NCI-H748 (cell line): ENCODE measurements at regions not wholly inside any gene's neighbourhood (a gene's known extent, or its start where the extent isn't known, plus 50 kb on each side); places are given as distances from the start of the nearest gene placed in this dataset.
"Not testable (repeated sequence)": the region's sequence is repeated elsewhere in the genome, so short reads cannot be mapped to it uniquely, and the experiment has no call there.

Source experiments
- DNase-seq: peaks from one replicate; lab custom pipeline; 2025; ENCODE audit not compliant: unreplicated experiment; lab: John Stamatoyannopoulos, UW

DNA sequence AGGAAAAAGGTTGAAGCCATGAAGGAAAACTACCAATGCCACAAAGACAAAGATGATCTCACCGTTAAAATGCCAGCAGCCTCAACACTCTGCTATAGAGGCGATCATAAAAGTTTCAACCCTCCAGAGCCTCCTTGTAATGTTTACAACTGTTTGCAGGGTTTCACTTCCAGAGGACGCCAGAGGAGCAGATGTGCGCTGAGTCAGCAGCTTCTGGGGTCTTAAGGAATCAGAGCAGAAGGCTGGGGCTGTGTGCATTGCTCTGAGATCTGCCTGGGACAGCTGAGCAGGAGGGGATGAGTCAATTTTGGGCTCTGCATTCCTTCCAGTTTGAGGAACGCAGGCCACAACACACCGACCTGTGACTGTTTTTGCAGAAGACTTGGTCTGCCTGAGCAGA lies 98.3 kb downstream of the TMEM130 start:
- DNase-seq: no peak

DNA sequence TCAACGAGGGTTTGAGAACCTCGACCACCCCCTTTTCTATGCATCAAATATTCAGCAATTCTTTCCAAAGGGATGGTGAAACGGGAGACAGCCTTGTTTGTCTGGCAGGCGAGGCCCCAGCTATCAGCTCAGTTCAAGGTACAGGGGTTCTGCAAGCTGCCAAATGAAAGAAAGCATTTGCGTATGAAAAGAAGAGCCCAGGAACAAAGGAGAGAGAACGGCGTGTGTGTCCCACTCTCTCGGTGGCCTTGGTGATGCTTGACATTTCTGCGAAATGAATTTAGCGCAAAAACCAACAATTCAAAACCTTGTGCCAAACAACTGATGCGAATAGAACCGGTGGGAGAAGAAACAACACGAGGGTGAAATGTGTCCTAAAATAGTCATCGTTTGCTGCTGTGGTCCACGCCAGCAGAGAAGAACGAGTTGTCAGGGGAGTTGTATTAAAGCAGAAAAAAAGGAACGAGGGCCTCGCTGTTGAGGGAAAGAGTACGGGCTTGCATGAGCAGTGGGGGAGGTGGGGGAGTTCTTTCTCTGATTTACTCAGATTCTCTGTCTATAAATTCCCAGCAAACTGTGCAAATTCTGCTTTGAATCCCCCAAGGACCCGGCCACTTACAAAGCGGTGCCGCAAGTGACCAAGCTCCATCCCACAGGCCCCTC lies 97.7 kb downstream of the TMEM130 start:
- peak; percentile 11 for DNase-seq

GRCh38 chr7:98774884-98775283 lies 94.9 kb downstream of the TMEM130 start:
- DNase-seq: no peak

- no peak for DNase-seq
Observed at GRCh38 chr7:98777051-98777450, 92.8 kb downstream of the TMEM130 start.

DNA sequence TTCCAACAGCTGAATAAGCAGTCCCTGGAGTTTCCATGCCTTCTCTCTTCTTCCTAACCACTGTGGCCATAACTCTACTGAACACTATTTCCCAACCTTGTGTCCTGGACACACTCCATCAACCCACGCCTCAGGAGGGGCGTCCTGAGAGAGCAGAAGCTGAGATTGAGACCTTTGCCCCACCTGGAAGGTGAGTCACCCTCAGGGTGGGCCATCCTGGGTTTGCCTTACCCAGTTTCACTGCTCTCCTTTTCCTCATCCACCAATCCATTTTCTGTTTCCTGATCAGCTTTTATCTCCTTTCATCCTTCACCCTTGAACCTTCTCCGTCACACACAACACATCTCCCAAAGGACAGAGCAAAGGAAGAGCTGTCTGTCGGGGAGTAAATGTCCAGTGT lies 91.4 kb downstream of the TMEM130 start:
- DNase-seq: no peak

- no peak for DNase-seq
Observed at GRCh38 chr7:98779800-98780587, 89.8 kb downstream of the TMEM130 start.

DNA sequence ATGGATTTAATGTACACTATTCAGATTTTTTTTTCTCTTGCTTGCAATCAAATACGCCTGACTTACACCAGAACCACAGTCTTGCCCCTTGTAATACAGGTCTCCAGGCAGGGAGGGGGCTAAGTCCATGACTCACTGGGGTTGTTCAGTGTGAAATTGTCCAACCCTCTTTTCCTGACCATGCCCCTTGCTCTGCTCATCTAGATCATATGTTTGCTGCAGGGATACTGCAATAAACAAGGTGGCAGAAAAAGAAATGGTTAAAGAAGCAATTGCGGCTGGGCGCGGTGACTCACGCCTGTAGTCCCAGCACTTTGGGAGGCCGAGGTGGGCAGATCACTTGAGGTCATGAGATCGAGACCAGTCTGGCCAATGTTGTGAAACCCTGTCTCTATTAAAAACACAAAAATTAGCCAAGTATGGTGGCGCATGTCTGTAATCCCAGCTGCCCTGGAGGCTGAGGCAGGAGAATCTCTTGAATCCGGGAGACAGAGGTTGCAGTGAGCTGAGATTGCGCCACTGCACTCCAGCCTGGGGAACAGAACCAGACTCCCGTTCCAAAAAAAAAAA lies 85.5 kb downstream of the TMEM130 start:
- no peak for DNase-seq

GRCh38 chr7:98785929-98786571 lies 83.8 kb downstream of the TMEM130 start:
- DNase-seq: no peak

DNA sequence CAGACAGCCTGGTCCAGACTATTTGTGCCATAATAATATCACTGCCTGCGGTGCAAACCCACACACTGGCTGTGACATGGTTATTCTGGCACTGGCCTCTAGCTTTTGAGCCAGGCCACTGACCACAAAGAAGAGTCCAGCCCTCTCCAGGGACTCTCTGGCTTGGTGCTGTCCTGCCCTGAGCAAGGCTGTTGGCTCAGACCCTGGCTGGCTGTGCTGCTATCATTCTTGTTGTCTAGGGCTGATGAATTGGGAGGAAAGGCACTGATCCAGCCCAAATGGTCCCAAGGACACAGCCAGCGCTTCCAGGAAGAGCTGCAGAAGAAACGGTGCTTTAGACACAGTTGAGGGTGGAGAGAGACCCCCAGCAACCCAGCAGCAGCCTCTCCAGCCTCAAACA lies 80.8 kb downstream of the TMEM130 start:
- DNase-seq: no peak

GRCh38 chr7:98794453-98794852 lies 75.4 kb downstream of the TMEM130 start:
- DNase-seq: not testable (repeated sequence)

- DNase-seq: no peak
Observed at GRCh38 chr7:98795741-98796493, 73.9 kb downstream of the TMEM130 start.
